ENCODE measurements at regions not wholly inside any gene's neighbourhood (a gene's known extent, or its start where the extent isn't known, plus 50 kb on each side); places are given as distances from the start of the nearest gene placed in this dataset.

DNA sequence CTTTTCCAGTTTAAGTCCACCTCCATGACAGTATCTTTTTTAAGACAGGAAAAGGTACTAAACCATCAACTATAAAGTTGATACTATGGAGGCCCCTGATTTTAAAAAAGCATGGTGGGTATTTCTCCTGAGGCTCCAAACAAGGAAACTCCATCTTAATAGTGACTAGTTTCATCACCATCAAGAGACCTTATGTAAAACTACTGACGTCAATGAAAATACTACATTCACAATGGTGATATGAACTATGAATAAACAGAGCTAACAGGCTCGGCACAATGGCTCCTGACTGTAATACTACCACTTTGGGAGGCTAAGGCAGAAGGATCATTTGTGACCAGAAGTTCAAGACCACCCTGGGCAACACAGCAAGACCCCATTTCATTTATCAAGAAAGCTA is 162.7 kb downstream of the KLF12 start:
- H3K4me1 ChIP-seq (ENCODE audit: control insufficient read depth, insufficient read depth, low read length) = no peaks in the 10 kb centered on the region
- no peak overlapping the region for H3K4me3 ChIP-seq (ENCODE audit: low read depth in 2 of 2, low read length in 2 of 2)
- ATAC-seq = no peak
- ChIA-PET CTCF (no interaction called here), POLR2A (no interaction called here)
- BruUV-seq (replicated peaks) = no TSS peak
- H3K36me3 ChIP-seq (ENCODE audit: control insufficient read depth, insufficient read depth, low read length) = no peaks in the 10 kb centered on the region
- no peak for DNase-seq (ENCODE audit: low read depth, low spot score)
- H3K27ac ChIP-seq (ENCODE audit: low read length) = no peak overlapping the region
- intact Hi-C loops (cut with micrococcal nuclease; ENCODE audit: unreplicated experiment) (no loop called here), in situ Hi-C loops (cut with HindIII; ENCODE audit: low pct_unique_long_range_greater_than_20kb, low sequenced_read_pairs) (no loop called here)
- H3K27me3 ChIP-seq (ENCODE audit: control insufficient read depth, insufficient read depth, low read length) = no peaks in the 10 kb centered on the region
- TF ChIP-seq TCF7L2 (IDR thresholded peaks at IDR 0.05; ENCODE audit: low read depth, low read length) (no peak), SIN3A (IDR thresholded peaks at IDR 0.05; ENCODE audit: borderline replicate concordance, insufficient read depth, low read depth, low read length) (no peak)
- no peaks in the 10 kb centered on the region for H3K9me3 ChIP-seq (ENCODE audit: control insufficient read depth, insufficient read depth, low read depth, low read length)

DNA sequence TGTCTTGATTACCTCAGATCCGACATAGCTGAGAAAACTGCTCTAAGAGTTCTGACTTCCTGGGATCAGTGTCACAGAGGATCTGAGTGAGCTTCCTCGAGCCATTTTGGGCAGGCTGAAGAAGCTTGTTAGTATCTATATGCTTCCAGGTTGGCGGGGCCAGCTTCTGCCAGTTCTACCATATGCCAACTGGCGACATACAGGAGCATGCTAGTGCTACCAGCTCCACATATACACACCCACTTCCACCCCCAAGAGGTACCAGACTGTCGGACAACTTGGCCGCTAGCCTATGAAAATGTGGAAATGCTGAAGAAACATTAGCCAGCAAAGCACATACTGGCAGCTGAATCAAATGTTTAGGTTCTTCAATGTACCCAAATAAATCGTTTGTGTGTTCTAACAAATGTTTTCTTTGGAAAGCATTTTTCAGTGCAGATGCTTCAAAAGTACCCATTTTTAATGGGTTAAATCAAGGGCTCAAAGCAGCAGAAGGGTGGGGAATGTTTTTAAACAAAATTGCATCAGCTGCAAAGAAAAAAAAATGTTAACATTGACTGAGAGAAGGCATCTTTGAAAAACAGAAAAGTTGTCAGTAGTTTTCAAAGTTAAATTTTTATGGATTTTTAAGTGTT is 163.7 kb downstream of the KLF12 start:
- Histone ChIP-seq H3K36me3 (ENCODE audit: control insufficient read depth, insufficient read depth, low read length) (no peaks in the 10 kb centered on the region), H3K9me3 (ENCODE audit: control insufficient read depth, insufficient read depth, low read depth, low read length) (no peaks in the 10 kb centered on the region), H3K27me3 (ENCODE audit: control insufficient read depth, insufficient read depth, low read length) (no peaks in the 10 kb centered on the region), H3K27ac (ENCODE audit: low read length) (no peak overlapping the region), H3K4me1 (ENCODE audit: control insufficient read depth, insufficient read depth, low read length) (no peaks in the 10 kb centered on the region), H3K4me3 (ENCODE audit: low read depth in 2 of 2, low read length in 2 of 2) (no peak overlapping the region)
- no peak for TF ChIP-seq TCF7L2 (IDR thresholded peaks at IDR 0.05; ENCODE audit: low read depth, low read length)
- no peak for TF ChIP-seq SIN3A (IDR thresholded peaks at IDR 0.05; ENCODE audit: borderline replicate concordance, insufficient read depth, low read depth, low read length)
- TF ChIP-seq, protein P1, sequence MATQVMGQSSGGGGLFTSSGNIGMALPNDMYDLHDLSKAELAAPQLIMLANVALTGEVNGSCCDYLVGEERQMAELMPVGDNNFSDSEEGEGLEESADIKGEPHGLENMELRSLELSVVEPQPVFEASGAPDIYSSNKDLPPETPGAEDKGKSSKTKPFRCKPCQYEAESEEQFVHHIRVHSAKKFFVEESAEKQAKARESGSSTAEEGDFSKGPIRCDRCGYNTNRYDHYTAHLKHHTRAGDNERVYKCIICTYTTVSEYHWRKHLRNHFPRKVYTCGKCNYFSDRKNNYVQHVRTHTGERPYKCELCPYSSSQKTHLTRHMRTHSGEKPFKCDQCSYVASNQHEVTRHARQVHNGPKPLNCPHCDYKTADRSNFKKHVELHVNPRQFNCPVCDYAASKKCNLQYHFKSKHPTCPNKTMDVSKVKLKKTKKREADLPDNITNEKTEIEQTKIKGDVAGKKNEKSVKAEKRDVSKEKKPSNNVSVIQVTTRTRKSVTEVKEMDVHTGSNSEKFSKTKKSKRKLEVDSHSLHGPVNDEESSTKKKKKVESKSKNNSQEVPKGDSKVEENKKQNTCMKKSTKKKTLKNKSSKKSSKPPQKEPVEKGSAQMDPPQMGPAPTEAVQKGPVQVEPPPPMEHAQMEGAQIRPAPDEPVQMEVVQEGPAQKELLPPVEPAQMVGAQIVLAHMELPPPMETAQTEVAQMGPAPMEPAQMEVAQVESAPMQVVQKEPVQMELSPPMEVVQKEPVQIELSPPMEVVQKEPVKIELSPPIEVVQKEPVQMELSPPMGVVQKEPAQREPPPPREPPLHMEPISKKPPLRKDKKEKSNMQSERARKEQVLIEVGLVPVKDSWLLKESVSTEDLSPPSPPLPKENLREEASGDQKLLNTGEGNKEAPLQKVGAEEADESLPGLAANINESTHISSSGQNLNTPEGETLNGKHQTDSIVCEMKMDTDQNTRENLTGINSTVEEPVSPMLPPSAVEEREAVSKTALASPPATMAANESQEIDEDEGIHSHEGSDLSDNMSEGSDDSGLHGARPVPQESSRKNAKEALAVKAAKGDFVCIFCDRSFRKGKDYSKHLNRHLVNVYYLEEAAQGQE (IDR thresholded peaks at IDR 0.05; ENCODE audit: insufficient read depth in 1 of 2, low read depth in 2 of 2, low read length in 1 of 2) = no peak
- TF ChIP-seq, protein P2, sequence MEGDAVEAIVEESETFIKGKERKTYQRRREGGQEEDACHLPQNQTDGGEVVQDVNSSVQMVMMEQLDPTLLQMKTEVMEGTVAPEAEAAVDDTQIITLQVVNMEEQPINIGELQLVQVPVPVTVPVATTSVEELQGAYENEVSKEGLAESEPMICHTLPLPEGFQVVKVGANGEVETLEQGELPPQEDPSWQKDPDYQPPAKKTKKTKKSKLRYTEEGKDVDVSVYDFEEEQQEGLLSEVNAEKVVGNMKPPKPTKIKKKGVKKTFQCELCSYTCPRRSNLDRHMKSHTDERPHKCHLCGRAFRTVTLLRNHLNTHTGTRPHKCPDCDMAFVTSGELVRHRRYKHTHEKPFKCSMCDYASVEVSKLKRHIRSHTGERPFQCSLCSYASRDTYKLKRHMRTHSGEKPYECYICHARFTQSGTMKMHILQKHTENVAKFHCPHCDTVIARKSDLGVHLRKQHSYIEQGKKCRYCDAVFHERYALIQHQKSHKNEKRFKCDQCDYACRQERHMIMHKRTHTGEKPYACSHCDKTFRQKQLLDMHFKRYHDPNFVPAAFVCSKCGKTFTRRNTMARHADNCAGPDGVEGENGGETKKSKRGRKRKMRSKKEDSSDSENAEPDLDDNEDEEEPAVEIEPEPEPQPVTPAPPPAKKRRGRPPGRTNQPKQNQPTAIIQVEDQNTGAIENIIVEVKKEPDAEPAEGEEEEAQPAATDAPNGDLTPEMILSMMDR (IDR thresholded peaks at IDR 0.05) = no peak
- TF ChIP-seq POLR2AphosphoS5 (IDR thresholded peaks at IDR 0.05; ENCODE audit: low read depth, low read length) = no peak
- BruUV-seq (replicated peaks) = no TSS peak
- in situ Hi-C loops (cut with HindIII; ENCODE audit: low pct_unique_long_range_greater_than_20kb, low sequenced_read_pairs) (no loop called here), intact Hi-C loops (cut with micrococcal nuclease; ENCODE audit: unreplicated experiment) (no loop called here)
- ATAC-seq (no peak), DNase-seq (ENCODE audit: low read depth, low spot score) (no peak)
- ChIA-PET POLR2A (no interaction called here), CTCF (no interaction called here)

DNA sequence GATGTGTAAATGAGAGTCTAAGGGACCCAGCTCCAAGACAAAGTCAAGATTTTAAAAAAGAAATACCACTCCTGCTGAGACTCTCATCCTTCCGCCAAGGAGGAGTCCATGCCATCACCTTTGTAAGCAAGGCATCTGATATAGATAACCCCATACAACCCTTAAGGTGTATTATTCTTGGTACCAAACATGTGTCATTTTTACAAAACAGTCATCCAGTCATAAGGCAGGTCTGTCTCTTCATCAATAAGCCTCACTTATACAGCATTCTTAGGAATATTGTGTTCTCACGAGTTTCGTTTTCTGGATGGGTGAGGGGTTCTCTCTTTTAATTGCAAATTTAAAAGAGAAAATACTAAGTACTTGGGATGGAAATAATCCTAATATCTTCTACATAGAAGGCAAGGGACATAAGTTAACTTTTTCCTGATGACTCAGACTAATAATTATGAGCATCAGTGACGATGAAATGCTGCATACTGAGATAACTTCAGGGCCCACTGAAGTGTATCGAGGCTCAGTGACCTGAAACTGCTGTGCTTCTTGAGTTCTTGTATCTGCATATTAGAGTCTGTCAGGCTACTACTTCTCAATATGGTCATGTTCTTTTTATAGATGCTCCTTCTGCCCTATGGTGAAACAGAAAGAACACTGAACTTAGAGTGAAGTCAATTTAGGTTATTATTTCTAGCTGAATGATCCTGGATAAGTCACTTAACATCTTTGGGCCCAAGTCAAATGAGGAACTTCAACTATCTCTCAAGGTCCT is 166.6 kb downstream of the KLF12 start:
- TF ChIP-seq, protein P1 (IDR thresholded peaks at IDR 0.05; ENCODE audit: insufficient read depth in 1 of 2, low read depth in 2 of 2, low read length in 1 of 2) = no peak
- TF ChIP-seq TCF7L2 (IDR thresholded peaks at IDR 0.05; ENCODE audit: low read depth, low read length) (no peak), POLR2AphosphoS5 (IDR thresholded peaks at IDR 0.05; ENCODE audit: low read depth, low read length) (no peak), SIN3A (IDR thresholded peaks at IDR 0.05; ENCODE audit: borderline replicate concordance, insufficient read depth, low read depth, low read length) (no peak)
- TF ChIP-seq, protein P2 (IDR thresholded peaks at IDR 0.05) = no peak
- H3K9me3 ChIP-seq (ENCODE audit: control insufficient read depth, insufficient read depth, low read depth, low read length) = no peaks in the 10 kb centered on the region
- no peaks in the 10 kb centered on the region for H3K4me1 ChIP-seq (ENCODE audit: control insufficient read depth, insufficient read depth, low read length)
- H3K36me3 ChIP-seq (ENCODE audit: control insufficient read depth, insufficient read depth, low read length) = no peaks in the 10 kb centered on the region
- H3K4me3 ChIP-seq (ENCODE audit: low read depth in 2 of 2, low read length in 2 of 2) = no peak overlapping the region
- intact Hi-C loops (cut with micrococcal nuclease; ENCODE audit: unreplicated experiment) = no loop called here
- H3K27ac ChIP-seq (ENCODE audit: low read length) = no peak overlapping the region
- ATAC-seq = no peak
- no peak for DNase-seq (ENCODE audit: low read depth, low spot score)
- POLR2A ChIA-PET = no interaction called here
- H3K27me3 ChIP-seq (ENCODE audit: control insufficient read depth, insufficient read depth, low read length) = no peaks in the 10 kb centered on the region
- CTCF ChIA-PET = no interaction called here
- in situ Hi-C loops (cut with HindIII; ENCODE audit: low pct_unique_long_range_greater_than_20kb, low sequenced_read_pairs) = no loop called here
- BruUV-seq (replicated peaks) = no TSS peak
